ENCODE measurements at regions not wholly inside any gene's neighbourhood (a gene's known extent, or its start where the extent isn't known, plus 50 kb on each side); places are given as distances from the start of the nearest gene placed in this dataset.

DNA sequence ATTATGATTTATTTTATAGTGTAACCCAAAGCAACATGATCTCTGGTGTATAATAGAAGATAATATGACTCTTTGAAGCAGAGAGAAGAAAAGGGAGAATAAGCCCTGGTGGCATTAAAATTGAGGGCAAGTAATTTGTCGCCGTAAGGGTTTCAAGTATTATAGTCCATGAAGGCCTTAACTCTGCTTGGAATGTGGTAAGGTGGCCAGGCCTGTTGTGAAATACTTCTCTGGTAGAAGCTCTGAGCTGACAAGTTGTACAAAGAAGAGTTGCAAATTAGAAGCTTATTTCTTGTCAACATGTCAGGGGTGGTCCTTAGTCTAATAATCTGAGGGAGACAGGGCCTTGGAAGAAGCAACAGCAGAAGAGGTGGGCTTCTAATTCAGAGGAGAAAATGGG lies 151.7 kb upstream of the HHIP start:
- DNase-seq (no peak), ATAC-seq (ENCODE audit: low read depth) (no peak)
- H3K23ac ChIP-seq (ENCODE audit: low read depth, low read length): no peak overlapping the region
- no peak overlapping the region for H2BK120ac ChIP-seq (ENCODE audit: low read depth, low read length)
- no peak overlapping the region for H3K18ac ChIP-seq (ENCODE audit: low read depth, low read length)
- no peak overlapping the region for H4K5ac ChIP-seq (ENCODE audit: low read depth, low read length)
- H3K56ac ChIP-seq (ENCODE audit: extremely low read depth, insufficient read depth, low read length): no peak overlapping the region
- H2AK9ac ChIP-seq (replicated peaks; ENCODE audit: low read depth, low read length, poor library complexity): no peak overlapping the region
- no peaks in the 10 kb centered on the region for H3K9me3 ChIP-seq (ENCODE audit: control insufficient read depth, insufficient read depth, low read length)
- TF ChIP-seq FOS (IDR thresholded peaks at IDR 0.05; ENCODE audit: low read depth, low read length) (no peak), RAD21 (IDR thresholded peaks at IDR 0.05; ENCODE audit: low read length) (no peak), RCOR1 (IDR thresholded peaks at IDR 0.05; ENCODE audit: insufficient replicate concordance, low read length) (no peak), RFX5 (IDR thresholded peaks at IDR 0.05; ENCODE audit: low read depth, low read length) (no peak), MAZ (IDR thresholded peaks at IDR 0.05; ENCODE audit: borderline replicate concordance, low read depth, low read length) (no peak), CEBPB (IDR thresholded peaks at IDR 0.05; ENCODE audit: low read depth, low read length) (no peak), SMC3 (IDR thresholded peaks at IDR 0.05; ENCODE audit: low read depth, low read length) (no peak)
- TF ChIP-seq, protein P1, sequence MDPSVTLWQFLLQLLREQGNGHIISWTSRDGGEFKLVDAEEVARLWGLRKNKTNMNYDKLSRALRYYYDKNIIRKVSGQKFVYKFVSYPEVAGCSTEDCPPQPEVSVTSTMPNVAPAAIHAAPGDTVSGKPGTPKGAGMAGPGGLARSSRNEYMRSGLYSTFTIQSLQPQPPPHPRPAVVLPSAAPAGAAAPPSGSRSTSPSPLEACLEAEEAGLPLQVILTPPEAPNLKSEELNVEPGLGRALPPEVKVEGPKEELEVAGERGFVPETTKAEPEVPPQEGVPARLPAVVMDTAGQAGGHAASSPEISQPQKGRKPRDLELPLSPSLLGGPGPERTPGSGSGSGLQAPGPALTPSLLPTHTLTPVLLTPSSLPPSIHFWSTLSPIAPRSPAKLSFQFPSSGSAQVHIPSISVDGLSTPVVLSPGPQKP (IDR thresholded peaks at IDR 0.05; ENCODE audit: borderline replicate concordance, low read depth, low read length): no peak
- TF ChIP-seq, protein P2, sequence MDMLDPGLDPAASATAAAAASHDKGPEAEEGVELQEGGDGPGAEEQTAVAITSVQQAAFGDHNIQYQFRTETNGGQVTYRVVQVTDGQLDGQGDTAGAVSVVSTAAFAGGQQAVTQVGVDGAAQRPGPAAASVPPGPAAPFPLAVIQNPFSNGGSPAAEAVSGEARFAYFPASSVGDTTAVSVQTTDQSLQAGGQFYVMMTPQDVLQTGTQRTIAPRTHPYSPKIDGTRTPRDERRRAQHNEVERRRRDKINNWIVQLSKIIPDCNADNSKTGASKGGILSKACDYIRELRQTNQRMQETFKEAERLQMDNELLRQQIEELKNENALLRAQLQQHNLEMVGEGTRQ (IDR thresholded peaks at IDR 0.05; ENCODE audit: low read depth, low read length): no peak
- TF ChIP-seq, protein P3, sequence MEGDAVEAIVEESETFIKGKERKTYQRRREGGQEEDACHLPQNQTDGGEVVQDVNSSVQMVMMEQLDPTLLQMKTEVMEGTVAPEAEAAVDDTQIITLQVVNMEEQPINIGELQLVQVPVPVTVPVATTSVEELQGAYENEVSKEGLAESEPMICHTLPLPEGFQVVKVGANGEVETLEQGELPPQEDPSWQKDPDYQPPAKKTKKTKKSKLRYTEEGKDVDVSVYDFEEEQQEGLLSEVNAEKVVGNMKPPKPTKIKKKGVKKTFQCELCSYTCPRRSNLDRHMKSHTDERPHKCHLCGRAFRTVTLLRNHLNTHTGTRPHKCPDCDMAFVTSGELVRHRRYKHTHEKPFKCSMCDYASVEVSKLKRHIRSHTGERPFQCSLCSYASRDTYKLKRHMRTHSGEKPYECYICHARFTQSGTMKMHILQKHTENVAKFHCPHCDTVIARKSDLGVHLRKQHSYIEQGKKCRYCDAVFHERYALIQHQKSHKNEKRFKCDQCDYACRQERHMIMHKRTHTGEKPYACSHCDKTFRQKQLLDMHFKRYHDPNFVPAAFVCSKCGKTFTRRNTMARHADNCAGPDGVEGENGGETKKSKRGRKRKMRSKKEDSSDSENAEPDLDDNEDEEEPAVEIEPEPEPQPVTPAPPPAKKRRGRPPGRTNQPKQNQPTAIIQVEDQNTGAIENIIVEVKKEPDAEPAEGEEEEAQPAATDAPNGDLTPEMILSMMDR (conservative IDR thresholded peaks at IDR 0.05; ENCODE audit: low read depth, low read length): no peak
- no peak overlapping the region for H3K4me2 ChIP-seq (ENCODE audit: low read depth, low read length)
- H2BK5ac ChIP-seq (ENCODE audit: low read depth, low read length, poor library complexity, severe bottlenecking): no peak overlapping the region
- no peak overlapping the region for H2BK15ac ChIP-seq (ENCODE audit: low read depth, low read length)
- dilution Hi-C loops (cut with HindIII; ENCODE audit: low sequenced_read_pairs, unreplicated experiment): no loop called here
- H3K14ac ChIP-seq (replicated peaks; ENCODE audit: low read depth, low read length): no peak overlapping the region
- no peaks in the 10 kb centered on the region for H3K27me3 ChIP-seq (ENCODE audit: control insufficient read depth, insufficient read depth, low read length)
- no peak overlapping the region for H2BK20ac ChIP-seq (ENCODE audit: low read depth, low read length)
- H2AFZ ChIP-seq (replicated peaks; ENCODE audit: low read length, poor library complexity): no peak overlapping the region
- no peaks in the 10 kb centered on the region for H3K36me3 ChIP-seq (ENCODE audit: control insufficient read depth, insufficient read depth, low read length)
- H3K9ac ChIP-seq (ENCODE audit: low read depth, low read length): no peak overlapping the region
- no TSS peak for BruUV-seq (replicated peaks)
- H4K91ac ChIP-seq (ENCODE audit: insufficient read depth, low read depth, low read length): no peak overlapping the region
- H3K9me1 ChIP-seq (ENCODE audit: insufficient read depth, low read length): no peaks in the 10 kb centered on the region
- no peak overlapping the region for H3K4ac ChIP-seq (ENCODE audit: low read depth, low read length)
- WGBS, 2 experiments (ENCODE audit: extremely low coverage in 2 of 2, insufficient read length in 1 of 2): 86% methylated on average over 2 of the region's 2 CpGs; no CpG with 5 or more reads in 1 of the 2 experiments
- no peak overlapping the region for H3K27ac ChIP-seq (ENCODE audit: insufficient read depth, low read length)
- H4K8ac ChIP-seq (ENCODE audit: low read depth in 2 of 2, low read length in 2 of 2): no peak overlapping the region
- H4K20me1 ChIP-seq (ENCODE audit: insufficient read depth, low read length): no peaks in the 10 kb centered on the region
- H3K4me1 ChIP-seq (ENCODE audit: control insufficient read depth, insufficient read depth, low read length): no peaks in the 10 kb centered on the region
- in situ Hi-C loops (cut with MboI; ENCODE audit: low sequenced_read_pairs): no loop called here
- ChIA-PET CTCF (no interaction called here), POLR2A (ENCODE audit: unreplicated experiment) (no interaction called here)
- H3K79me1 ChIP-seq (ENCODE audit: low read depth in 1 of 2, low read length in 2 of 2): no peaks in the 10 kb centered on the region
- intact Hi-C loops (cut with micrococcal nuclease): no loop called here
- no peak overlapping the region for H3K4me3 ChIP-seq (ENCODE audit: insufficient read depth, low read depth, low read length)
- no peak overlapping the region for H2AK5ac ChIP-seq (ENCODE audit: low read depth, low read length)
